DMS53 treated with DMSO at 0.1 percent for 48 hours (cell line): ENCODE measurements at regions not wholly inside any gene's neighbourhood (a gene's known extent, or its start where the extent isn't known, plus 50 kb on each side); places are given as distances from the start of the nearest gene placed in this dataset.
"Not testable (repeated sequence)": the region's sequence is repeated elsewhere in the genome, so short reads cannot be mapped to it uniquely, and the experiment has no call there.

Experiments used
- DNase-seq: peaks from one replicate; lab custom pipeline; 2025; ENCODE audit not compliant: unreplicated experiment; lab: John Stamatoyannopoulos, UW

DNA sequence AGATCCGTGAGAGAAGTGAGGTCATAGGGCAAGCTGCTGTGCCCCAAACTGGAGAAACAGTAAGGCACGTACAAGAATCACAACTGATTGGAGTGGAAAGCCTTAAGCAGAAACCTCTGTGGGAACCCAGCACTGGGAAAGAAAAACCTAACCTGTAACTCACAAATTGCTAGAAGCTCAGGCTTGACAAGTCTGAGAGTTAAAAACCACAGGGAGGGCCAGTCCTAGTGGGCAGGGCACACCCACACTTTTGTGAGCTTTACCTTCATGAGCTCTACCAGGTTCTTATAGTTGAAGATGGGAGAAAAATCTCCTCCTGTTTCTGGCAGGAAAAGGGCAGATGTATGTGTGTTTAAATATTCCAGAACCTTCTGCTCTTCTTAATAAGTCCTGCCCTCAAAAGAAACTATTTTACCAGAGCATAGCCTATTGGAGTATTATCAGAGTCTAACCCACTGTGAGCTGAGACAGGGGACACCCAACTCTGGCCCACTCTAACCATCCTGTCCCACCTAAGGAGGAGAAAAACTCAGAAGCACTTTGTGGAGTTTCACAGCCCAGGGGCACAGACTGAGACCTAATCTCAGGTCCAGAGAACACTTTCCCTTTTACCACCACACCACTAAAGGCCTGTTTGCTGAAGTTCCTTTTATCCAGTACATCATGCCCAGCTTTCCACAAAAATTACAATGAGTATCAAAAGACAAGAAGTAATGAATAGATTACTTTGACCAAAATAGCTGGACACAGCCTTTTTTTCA lies 1265.7 kb upstream of the CHAC2 start:
- no peak for DNase-seq

DNA sequence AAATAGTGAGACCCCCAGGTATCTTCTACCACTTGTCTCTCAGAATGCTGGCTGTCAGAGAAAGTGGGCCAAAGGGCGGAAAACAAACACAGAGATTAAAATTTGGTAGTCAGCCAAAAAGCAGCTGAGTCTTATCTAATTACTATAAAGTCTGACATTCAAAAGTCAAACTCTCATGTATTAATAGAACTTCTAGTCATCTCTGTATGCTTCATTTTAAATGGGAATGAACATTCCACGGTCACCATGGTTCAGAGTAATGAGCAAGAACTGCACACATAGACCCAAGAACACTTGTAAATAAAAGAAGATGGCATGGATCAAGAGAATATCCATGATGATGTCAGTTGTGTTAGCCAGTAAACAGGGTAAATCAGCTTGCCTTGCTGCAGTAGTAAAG lies 1267.0 kb upstream of the CHAC2 start:
- peak; percentile 14 for DNase-seq

DNA sequence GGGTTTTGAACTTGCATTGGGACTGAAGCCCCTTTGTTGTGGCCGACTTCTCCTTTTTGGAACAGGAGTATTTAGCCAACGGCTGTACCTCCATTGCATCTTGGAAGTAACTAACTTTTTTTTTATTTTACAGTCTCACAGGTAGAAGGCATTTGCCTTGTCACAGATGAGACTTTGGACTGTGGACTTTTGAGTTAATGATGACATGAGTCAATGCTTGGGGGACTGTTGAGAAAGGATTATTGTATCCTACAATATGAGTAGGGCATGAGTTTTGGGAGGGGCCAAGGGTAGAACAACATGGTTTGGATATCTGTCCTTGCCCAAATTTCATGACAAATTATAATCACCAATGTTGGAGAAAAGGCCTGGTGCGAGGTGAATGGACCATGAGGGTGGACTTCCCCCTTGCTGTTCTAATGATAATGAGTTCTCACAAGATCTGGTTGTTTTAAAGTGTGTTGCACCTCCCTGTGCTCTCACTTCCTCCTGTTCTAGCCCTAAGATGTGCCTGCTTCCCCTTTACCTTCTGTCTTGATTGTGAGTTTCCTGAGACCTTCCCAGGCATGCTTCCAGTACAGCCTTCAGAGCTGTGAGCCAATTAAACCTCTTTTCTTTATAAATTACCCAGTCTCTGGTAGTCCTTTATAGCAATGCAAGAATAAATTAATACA lies 1269.4 kb upstream of the CHAC2 start:
- no peak for DNase-seq

DNA sequence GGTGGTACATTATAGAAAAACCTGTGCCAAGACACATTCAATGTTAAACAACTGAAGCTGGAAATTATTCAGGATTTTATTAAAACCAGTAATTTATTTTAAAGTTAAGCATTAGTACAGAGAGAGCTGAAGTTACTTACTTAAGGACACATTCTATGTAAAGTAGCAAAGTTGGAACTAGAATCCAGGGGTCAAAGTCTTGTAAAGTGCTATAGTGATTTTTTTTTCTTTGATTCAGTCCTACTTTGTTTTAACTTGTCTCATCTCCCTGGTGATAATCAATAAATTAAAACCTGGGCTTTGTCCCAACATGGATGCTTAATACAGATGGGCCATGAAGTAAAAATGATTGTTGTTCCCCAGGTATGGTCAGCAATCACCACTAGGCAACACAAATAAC lies 1271.8 kb upstream of the CHAC2 start:
- no peak for DNase-seq

DNA sequence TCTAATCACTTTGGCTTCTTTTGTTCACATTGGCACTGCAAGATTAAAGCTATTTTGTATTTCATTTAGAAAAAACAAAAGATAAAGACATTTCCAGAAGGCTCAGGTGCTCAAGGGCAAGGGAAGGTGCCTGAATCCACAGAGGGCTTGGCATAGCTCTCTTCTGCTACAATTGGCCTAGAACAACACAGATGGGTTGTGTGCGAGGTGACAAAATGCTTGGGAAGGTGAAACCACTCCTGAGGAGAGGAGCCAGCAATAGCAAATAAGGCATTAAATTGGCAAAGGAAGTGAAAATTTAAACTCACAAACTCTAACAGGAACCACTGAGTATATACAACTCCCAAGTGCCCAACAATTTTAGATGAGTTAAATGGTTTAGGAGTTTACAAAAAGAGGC lies 1290.4 kb upstream of the CHAC2 start:
- DNase-seq: no peak

DNA sequence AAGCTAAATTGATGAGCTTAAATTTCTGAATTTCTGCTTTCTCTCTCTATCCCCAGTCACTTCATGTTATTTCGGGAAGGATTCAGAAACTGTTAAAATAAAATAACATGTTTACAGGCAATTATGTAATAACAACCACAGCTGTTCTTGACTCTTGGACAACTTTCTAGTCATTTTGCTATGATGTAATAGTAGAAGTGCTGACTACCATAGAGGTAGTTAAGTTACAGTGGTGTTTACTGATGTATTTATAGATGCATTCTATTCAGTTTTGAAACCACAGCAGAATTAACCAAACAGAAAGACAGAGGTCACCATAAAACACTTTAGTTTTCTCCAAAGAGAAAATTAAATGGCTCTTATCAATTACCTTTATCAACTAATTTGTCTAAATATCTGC lies 1292.0 kb upstream of the CHAC2 start:
- DNase-seq: no peak

DNA sequence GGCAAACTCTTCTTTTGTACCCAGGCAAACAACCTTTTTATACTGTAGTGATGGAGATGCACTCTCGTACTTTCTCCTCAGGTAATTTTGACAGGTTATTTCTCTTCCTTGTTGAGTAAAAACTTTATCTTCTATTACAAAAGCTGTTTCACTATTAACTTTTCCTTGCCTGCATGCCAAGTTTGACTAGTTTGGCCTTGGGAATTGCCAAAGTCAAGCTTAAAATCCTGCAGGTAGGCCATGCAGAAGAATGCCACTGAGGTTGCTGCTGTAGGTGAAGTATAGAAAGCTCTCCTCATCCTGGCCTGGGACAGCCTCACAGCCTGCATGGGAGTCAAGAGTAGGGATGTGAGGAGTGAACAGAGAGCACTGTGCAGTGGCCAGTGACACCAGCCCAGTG lies 1293.5 kb upstream of the CHAC2 start:
- DNase-seq: no peak

DNA sequence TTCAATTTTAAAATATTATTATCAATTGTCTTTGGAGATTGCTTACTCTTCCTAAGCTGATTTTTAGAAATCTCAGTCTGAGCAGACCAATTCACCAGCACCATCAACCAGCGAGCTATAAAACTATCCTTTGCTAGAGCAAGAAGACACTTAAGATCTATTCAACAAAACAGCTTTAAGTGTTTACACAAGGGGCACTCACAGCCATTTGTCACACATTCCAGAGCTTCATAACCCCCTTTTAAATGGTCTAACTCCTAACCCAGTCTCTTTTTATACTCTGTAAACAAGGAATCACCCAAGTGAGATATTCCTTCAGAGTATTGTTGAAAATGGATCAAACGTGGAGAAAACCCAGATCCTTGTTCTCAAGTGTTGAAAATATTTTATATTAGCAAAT lies 1294.1 kb upstream of the CHAC2 start:
- DNase-seq: peak; percentile 69

DNA sequence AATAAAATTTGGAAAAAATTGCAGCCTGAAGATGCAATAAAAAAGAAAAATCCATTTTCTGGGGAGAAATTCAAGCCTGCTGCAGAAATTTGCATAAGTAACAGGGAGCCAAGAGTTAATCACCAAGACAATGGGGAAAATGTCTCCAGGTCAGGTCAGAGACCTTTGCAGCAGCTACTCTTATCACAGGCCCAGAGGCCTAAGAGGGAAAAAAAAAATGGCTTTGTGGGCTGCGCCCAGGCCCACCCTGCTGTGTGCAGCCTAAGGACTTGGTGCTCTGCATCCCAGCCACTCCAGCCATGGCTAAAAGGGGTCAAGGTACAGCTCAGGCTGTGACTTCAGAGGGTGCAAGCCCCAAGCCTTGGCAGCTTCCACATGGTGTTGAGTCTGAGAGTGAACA lies 1297.1 kb upstream of the CHAC2 start:
- not testable (repeated sequence) for DNase-seq

DNA sequence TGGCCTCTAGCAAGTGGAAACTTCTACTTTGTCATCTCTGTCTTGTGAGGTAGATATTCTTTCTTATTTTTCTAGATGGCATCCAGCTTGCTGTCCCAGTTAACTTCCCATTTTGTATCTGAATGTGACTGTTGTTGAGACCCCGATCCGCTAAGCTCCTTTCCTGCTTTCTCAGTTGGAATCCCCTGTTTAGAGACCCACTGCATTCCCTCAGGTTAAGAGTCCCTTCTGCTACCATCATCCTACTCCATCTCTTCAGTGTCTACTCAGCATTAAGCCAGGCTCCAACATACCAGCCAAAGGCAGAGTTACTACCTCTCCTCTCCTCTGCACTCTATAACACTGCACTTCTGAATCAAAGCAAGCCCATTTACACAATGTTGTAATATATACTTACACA lies 1300.4 kb upstream of the CHAC2 start:
- DNase-seq: no peak

DNA sequence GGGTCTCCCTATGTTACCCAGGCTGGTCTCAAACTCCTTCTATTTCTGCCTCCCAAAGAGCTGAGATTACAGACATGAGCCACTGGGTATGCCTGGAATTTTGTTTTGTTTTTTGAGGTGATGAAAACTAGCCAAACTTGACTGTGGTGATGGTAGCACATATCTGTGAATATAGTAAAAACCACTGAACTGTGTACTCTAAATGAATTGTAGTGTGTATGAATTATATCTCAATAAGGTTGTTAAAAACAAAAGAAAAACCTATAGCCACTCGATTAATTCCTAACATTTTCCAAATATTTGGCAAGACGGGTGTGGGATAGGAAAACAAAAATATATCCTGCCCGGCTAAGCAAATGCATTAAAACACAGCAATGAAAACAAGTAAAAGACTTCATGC lies 1302.3 kb upstream of the CHAC2 start:
- DNase-seq: no peak

DNA sequence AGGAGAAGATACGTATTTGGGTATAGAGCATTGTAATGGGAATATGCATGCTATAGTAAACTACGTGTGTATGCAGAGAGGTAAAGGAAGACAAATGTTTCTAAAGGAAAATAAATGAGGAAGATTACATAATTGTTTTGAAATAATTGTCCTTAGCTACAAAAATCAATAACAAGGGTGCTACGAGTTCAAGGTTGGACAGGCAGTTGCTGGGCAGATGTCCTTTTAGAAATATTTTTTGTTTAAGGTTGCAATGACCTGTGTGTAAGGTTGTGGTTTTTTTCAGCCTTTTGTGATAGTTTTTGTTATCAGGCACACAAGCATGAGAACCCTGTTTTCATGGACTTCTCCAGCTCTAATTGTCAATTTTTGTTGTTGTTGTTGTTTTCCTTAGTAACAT lies 1304.1 kb upstream of the CHAC2 start:
- DNase-seq: no peak

DNA sequence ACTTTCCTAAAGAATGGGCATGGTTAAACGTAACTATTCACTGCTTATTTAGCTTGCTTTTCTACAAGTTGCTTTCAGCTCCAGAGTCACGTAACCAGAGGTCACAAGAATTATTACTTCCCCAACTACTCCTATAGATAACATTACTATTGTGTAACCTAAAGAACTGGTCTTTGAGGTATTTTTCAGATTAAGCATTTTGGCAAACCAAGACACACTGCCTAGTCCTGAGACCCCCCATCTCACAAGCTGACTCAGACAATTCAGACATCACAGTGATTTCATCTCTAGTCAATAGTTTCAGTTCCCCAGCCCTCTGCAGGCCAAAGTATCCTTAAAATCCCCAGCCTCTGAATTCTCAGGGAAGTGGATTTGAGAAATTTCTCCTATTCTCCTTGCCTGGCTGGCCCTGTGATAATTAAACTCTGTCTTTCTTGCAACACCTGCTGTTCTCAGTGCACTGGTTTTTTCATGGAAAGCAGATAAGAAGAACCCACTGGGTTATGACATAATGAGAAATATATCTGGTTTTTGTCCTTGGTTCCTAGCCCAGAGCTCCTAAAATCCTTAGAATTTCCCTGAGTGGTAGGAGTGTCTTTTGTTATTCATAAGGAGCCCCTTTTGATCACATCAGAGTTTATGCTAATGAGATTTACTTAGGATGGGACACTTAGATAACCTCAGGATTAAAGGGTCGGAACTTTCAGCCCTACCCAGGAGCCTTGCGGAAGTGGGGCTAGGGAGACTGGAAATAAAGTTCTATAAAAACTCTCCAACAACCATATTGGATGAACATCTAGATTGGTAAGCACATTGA lies 1310.8 kb upstream of the CHAC2 start:
- no peak for DNase-seq

DNA sequence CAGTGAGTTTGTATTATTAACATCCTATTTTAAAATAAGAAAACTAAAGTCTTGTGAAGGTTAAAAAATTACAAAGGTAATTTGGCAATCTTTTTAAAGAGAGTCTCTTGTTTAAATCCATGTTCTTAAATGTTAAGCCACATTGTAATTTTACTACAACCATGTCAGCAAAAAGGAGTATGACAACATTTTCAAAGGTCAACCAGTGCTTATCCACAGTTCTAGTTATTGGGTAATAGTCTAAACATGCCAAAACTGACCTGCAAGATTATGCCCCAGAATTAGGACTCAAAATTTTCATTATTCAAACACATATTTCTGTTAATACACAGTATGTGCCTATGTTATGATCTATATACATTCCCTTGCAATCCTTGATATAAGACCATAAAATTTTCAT lies 1312.6 kb upstream of the CHAC2 start:
- no peak for DNase-seq

DNA sequence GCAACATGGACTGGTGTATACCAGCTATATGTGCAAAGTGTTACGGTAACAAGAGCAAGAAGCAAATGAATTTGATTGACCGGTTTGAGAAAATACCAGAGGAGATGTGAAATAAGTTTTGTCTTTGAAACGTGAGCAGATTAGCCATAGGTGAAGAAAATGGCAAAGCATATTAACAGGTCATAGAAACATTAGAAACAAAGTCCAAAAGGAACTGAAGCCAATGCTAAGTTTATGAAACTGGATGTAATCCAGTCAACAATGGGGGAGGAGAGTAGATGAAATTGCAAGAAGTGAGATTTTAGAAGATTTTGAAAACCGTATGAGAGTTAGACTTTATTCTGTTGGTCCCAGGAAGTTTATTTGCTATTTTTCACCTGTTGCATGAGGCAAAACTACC lies 1315.4 kb upstream of the CHAC2 start:
- no peak for DNase-seq

DNA sequence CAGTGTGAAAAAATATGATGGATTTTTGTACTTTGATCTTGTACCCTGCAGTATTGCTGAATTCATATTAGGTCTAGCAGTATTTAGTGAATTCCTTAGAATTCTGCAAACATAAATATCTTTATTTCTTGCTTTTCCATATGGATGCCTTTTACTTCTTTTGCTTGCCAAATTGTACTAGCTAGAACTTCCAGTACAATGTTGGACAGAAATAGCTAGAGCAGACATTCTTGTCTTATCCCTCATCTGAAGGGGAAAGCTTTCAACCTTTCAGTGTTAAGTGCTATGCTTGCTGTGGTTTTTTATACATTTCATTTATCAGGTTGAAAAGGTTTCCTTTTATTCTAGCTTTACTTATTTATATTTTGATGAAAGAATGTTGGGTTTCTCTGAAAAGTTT lies 1321.9 kb upstream of the CHAC2 start:
- no peak for DNase-seq

DNA sequence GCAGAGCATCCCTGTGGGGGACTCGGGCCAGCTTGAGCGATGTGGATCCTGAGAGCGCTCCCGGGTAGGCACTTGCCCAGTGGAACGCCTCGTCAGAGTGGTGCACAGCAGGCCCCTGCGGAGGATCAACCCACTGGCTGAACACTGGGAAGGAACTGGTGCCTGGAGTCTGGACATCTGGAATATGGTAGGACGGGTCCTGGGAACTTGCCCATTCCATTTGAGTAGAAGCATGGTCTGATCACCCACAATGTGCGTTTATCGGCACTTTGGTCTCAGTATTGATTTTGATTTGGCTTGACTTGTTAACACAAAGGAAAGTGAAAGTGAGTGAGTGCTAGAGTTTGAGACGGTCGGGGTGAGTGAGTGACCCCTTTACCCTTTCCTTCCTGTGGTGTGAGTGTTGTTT lies 1336.2 kb upstream of the CHAC2 start:
- no peak for DNase-seq

DNA sequence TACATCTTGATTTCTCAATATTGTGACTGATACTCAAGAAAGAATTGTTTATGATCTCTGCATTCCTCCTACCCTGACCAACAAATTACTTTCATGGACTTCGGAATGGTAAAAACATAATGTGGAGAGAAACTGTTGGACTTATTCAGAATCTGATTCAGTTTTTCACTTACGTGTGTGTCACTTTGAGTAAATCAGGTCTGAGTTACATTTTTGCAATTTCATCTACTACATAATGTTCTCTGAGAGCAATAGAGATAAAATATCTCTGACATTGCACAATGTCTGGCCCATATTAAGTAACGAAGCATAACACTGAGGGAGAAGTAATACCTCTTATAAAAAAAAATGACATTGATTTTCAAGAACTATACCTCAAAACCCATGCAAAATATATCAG lies 1337.9 kb upstream of the CHAC2 start:
- DNase-seq: no peak

DNA sequence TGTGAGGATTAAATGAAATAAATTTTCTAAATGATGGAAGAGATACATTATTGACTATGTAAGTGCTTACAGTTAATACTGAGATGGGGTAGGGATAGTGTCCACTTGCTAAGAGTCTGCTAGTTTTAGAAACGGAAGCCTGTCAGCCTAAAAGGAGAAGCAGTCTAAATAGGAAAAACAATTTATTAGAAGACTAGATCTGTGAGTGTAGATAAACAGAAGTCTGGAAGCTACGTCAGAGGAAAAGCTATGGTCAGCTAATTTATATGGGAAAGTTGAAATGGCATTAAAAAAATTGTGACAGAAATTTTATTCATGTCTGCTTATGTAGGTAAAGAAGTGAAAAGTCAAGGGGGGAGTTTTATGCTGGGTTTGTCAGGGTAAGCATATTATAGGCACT lies 1338.4 kb upstream of the CHAC2 start:
- DNase-seq: no peak

DNA sequence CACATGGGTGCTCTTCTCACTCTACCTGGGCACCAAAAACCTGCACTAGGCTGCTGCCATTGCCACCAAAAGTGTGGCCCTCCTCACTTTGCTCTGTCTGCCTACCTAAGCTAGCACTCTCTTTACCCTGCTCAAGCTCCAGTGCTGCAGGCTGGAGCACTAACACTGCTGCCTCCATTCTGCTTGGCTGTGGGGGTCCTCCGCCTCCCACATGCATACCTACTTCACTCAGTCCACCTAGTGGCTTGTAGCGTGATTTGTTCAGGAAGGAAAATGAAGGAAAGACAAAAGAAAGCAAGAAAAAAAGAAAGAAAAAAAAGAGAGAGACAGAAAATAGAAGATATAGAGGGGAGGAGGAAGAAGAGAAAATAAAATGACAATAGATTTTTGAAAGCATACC lies 1339.4 kb upstream of the CHAC2 start:
- no peak for DNase-seq

DNA sequence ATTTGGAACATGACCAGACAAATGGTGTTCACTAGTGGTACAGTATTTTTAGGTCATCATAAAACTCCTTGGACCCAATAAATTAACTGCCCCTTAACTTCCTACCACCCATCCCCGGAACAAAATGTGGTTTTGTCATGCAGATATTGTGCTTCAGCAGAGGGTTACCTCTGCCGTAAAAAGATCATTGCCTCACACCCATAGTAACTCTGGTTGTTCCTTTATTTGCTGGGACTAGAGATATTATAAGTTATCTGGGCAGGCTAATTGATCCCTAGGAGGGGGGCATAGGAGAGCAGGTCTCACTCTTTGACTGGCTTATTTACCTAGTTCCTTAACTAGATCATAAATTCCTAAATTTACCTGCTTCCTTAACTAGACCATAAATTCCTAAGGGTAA lies 1343.9 kb upstream of the CHAC2 start:
- no peak for DNase-seq

DNA sequence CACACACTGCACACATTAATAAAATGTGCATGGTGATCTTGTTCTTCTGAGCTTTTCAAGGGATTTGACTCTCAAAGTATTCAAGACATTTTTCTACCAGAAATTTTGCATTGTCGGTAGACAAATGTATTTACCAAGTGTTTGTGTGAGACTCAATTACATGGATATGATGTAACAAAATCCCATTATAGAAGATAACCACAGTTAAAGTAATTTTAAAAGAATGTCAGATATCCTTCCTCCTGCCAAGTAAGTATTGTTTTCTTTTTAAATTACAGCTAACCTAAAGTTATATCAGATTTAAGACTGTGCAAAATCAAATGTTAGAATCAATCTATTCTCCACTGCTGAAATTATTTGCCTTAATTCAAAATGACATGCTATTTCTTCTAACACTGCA lies 1344.5 kb upstream of the CHAC2 start:
- DNase-seq: no peak
